GM19452 (cell line): ENCODE measurements at regions not wholly inside any gene's neighbourhood (a gene's known extent, or its start where the extent isn't known, plus 50 kb on each side); places are given as distances from the start of the nearest gene placed in this dataset.

Source experiments
- ATAC-seq: cut with Tn5 transposase; IDR thresholded peaks from one replicate; pipeline ENCODE4 v1.9.1; 2021; ENCODE audit not compliant: unreplicated experiment

DNA sequence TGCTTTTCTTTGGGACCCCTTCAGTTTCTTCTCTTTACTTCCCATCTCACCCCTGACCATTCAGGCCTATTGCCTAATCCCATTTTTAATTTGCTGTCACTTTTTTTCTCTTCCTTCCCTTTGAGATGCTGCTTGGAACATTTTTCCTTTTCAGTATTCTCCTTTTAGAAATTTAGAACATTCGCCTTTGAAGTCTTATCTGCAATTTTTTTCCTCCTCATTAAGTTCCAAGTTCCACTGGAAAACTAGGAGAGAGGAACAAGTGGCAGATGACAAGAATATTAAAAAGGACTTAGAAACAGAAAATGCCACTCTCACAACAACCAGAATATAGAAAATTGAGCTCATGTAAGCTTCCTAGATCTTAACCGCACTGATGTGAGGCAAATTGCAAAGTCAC lies 126.6 kb downstream of the PSMG1 start:
- ATAC-seq, result no peak

DNA sequence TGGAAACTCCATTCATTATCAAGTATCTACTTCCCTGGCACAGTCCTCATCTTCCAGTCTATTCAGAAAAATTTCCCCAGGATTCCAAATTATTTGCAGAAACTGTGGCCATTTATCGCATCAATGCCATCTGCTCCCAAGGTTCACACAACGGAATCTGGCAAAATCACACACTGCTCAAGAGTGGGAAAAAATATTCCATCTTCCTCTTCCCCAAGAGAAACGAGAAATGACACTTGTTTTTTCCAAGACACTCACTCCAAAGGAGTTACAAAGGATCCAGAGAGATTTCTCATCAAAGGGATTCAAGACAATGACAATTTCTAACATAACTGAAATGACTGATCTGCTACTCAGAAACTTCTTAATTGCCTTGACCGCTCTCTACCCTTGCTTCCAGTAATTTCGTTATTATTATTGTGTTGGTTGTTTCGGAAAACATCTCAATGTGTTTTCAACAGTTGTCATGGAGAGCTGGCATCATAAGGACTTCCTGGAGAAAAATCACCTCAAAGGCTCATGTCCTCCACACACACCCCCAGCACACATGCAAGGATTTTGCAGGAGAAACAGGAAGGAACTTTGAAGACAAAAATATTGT lies 128.0 kb downstream of the PSMG1 start:
- no peak for ATAC-seq

DNA sequence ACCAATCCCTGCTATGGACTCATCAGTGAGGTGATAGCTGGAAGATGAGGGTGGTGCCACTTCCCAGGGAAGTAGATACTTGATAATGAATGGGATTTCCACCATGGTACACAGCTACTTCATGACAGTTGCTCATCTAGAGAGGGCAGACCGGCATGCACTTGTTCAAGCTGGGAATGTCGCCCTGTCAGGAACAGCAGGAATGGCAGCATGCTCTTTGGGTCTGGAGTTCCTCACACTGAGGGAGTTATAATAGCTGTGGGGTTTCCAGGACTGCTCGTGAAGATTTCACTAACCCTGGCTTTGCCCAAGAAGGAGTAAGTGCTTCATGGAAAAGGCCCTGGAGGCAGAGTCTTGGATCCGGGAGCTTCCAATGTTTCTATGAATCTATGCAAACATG lies 129.2 kb downstream of the PSMG1 start:
- no peak for ATAC-seq

DNA sequence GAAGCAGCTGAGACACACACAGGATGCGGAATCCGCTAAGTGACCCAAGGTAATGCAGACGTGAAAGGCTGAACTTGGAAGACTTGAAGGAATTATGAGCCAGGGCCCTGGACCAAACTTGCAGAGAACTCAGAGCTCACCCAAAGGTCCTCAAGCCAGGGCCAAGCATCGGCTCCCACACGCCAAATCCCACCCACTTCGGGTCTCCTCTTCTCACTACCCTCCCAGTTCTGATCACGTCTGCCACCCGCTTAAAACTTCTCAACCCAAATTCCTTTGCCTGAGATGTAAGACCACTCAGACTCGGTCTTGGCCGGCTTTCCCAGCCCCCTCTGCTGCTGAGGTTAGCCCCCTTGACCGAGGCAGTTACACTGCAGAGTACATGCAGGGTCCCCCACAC lies 130.1 kb downstream of the PSMG1 start:
- no peak for ATAC-seq

DNA sequence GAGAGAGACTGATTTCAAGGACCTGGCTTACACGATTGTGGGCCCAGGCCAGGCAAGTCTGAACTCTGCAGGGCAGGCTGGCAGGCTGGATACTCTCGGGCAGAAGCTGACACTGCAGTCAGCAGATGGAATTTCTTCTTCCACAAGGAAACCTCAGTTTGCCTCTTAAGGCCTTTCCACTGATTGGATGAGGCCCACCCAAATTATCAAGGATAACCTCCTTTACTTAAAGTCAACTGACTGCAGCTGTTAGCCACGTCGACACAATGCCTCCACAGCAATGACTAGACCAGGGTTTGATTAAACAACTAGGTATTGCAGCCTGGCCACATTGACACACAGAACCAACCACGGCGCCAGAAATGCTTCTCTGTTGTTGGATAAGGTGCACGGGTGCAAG lies 130.5 kb downstream of the PSMG1 start:
- no peak for ATAC-seq

DNA sequence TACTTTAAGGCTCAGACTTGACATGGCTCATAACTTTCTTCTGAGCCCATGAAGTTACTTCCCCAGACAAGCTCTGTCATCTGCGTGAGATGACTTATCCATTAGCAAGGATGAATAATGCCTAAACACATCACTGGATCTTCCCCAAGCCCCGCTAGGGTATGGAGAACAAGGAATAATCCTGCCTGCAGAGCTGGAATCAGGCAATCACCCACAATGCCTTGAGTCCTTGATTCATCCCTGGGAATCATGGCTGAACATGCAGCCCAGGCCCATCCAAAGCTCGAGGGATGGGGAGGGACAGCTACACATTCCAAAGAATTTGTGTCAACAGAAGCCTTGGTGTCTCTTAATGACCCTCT lies 131.7 kb downstream of the PSMG1 start:
- ATAC-seq, result no peak

DNA sequence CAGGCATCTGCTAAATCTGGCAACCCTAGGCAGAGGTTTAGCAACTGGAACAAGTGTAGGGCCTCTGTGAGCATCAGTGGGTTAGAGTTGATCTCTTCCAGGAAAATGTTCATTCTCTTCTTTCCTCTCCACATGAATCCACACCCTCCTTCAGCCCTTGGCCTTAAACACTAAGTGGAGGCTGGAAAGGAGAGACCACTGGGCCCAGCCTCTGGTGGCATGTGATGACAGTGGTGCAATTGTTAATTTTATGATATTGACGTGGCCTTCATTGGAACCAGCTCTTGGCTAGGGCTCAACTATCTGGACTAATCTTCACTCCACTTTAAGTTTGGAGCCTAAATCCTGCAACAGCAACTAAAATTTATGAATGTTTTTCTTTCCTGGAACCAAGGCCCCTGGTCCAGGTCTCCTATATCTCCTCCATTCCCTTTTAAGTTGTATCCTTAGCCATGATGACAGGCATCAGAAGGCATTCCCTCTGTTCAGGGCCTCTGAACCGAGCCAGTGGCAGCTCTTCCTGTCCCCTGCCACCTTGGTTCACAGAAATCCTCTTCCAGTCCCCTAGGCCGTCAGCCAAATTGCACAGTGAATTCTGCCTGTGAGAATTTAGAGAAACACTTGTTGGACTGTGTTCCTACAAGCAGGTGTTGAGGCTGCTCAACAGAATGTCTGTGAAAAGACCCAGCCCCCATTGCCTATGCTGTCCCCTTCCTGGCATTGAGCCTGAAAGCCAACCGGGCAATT lies 132.2 kb downstream of the PSMG1 start:
- no peak for ATAC-seq

DNA sequence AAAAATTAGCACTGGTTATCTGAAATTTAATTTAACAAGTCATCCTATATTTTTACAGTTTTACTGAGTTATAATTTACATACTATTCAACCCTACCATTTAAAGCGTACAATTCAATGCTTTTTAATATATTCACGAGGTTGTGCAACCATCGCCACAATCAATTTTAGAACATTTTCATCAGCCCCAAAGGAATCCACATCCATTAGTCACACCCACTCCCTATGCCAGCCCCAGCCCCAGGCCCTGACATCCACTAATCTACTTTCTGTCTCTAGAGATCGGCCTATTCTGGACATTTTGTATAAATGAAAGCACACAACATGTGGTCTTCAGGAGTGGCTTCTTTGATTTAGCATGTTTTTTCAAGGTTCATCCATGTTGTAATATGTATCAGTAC lies 134.7 kb downstream of the PSMG1 start:
- no peak for ATAC-seq

DNA sequence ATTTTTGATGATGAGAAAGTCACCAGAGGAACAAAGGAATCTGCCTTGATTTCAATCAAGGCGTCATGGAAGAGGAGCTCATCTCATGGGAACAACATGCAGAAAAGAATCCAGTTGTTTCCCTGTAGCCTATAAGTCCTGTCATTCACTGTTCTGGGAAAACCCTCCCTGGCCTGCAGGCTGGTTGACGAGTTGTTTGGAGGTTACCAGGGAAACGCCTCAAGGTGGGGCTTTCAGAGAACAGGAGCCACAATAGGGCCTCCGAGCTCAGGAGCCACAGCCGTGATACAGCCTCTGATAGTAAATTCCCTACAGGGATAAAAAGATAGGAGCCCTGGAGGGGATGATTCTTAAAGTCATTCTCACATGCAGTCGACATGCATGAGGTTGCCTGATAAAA lies 135.2 kb downstream of the PSMG1 start:
- no peak for ATAC-seq

DNA sequence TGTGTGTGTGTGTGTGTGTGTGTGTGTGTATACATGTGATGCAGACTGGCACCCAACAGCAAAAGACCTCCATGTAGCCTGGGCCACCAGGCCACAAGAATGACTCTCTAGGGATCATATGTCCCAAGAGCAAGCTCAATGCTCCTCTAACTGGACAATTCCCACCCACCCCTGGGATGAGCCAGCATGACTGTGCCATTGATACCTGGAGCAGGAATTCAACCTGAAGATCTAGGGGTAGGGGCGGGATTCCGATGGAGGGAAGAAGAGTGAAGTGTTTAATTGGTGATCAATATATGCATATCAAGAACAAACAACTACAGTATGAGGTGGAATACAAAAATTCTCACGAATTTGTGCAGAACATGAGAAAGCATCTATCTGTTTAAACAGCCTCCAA lies 136.2 kb downstream of the PSMG1 start:
- ATAC-seq, result no peak

DNA sequence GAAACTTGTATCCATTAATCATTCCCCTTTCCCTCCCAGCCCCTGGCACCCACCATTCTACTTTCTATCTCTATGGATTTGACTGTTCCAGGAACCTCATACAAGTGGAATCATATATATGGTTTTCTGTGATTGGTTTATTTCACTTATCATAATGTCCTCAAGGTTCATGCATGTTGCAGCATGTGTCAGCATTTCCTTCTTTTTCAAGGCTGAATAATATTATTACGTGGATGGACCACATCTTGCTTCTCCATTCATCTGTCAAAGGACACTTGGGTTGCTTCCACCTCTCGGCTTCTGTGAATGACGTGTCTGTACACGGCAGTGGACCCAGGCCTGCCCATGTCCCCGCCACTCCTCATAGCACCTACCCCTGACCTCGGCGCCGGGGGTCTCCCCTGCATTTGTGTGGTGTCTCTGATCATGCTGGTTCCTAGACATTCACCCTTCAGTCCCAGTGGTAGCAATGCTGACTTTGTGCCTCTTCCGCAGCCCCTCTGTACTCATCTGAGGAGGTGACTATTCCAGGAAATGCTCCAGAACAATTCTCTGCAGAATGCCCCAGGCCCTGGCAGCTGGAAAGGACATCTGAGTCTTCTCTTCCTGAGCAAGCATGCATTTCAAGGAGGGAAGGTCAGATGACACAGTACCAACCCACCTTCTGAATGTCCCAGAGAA lies 136.9 kb downstream of the PSMG1 start:
- ATAC-seq, result no peak

DNA sequence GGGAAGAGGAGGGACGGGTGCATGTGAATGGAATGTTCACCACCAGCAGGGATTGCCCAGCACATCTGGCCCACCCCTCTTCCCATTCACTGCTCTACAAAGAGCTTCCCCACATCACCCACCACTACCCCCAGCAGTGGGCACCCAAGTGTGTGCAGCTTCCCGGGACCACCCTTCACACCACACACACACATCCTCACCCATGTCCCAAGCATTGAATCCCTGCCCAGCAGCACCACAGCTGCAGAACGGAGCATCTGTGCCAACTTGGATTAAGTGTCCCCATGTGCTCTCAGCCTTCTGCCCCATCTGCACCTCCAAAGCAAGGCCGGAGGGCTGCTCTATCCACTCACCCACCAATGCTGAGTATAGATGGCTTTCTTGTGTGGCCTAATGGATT lies 141.4 kb downstream of the PSMG1 start:
- no peak for ATAC-seq

DNA sequence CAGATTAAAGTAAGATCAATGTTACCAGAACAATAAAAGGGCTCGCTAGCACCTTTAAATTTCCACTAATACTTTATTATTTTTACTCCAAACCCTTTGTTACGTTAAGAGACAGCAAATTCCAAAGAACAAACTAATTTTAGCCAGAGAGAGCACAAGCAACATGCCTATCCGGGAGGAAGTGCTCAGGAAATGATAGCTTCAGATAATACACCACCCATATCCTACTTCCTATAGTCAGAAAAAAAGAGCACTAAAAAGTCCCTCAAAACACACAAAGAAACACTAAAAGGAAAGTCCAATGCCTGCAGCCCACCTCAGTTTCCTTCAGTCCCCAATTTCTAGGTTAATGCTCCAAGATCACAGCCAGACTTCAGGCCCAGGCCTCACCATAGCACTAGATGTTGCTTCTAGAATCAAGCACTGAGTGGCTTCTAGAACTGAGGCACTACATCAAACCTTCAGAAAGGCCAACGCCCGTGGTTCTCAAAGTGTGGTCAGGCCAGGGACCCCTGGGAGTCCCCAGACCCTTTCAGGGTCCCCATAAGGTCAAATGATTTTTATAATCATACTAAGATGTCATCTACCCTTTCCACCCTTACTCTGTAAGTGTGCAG lies 142.6 kb downstream of the PSMG1 start:
- ATAC-seq, result no peak

DNA sequence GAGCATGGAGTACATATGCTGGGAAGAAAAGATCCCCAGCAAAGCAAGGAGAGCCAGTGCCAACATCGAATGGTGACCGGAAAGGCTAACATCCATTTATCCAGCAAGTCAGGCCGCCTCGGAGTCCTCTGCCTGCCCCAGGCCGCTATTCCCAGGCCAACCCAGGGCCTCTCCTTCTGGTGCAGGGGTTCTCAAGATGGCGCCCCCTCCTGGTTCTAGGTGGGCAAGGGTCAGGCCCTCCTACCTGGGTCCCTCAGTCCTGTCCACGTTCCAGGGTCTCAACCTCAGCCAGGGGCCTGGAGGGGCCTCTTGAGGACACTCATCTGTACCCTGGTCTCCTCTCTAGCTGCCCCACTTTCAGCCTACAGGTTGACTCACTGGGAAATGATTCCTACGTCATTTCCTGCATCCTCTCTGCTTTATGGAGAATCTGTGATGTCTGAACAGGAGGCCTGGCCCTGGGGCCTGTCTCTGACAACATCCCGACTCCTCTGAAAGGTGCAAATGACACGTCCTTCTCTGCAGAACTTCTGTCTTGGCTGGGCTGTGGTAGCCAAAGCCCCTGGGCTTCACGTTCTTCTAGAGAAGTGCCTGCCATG lies 145.3 kb downstream of the PSMG1 start:
- no peak for ATAC-seq

DNA sequence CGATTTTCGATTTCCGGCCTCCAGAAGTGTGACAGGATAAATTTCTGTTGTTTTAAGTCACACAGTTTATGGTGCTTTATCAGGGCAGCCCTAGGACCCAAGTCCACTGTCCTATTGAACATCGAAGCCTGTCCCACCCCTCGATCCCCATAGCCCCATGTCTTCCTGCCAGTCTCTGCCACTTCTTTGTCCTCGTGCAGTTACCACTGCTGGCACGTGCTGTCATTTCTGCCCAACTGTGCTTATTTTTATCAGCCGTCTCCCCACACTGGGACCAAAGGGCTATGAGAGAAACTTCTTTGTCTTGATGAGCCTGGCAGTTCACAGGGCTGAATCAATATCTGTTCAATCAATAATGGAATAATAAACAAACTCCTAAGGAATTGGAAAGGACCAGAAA lies 146.7 kb downstream of the PSMG1 start:
- ATAC-seq, result no peak

DNA sequence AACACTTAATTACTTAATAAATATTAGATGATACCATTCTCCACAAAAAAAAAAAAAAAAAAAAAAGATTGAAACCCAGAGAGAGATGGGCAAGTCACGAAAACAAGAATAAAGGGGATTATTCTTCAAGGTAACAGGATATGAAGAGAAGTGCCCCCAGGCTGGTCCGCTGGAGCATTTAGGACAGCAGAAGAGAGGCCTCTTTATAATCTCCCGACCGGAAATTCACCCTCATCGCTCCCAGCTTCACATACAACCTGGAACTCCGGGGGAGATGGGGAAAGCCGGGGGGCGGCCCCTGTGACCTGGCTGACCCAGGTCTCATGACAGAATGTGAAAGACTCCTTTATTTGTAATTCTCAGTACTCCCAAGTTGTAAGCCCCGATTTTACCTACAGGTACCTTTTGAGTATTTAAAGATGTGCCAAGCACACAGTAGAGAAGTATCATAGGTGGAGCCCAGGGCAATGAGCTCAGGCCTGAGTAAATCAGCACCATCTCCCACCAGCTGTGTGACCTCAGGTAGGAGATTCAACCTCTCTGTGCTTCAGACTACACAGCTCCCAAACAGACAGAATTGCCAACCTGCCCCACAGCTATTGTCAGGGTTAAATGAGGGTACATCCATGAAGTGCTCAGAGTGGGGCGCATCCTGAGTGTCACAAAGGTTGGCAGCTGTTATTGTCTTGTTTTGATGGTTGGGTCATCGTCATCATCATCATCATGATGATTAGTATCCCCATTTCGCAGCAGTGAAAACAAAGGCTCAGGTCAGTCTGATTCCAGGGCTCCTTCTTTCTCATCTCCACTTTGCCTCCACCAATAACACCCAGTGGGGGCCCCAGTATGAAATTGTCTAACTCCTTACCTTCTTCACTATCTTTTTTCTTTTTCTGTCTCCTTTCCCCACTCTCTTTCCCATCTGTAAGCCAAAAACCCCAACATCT lies 148.4 kb downstream of the PSMG1 start:
- no peak for ATAC-seq

DNA sequence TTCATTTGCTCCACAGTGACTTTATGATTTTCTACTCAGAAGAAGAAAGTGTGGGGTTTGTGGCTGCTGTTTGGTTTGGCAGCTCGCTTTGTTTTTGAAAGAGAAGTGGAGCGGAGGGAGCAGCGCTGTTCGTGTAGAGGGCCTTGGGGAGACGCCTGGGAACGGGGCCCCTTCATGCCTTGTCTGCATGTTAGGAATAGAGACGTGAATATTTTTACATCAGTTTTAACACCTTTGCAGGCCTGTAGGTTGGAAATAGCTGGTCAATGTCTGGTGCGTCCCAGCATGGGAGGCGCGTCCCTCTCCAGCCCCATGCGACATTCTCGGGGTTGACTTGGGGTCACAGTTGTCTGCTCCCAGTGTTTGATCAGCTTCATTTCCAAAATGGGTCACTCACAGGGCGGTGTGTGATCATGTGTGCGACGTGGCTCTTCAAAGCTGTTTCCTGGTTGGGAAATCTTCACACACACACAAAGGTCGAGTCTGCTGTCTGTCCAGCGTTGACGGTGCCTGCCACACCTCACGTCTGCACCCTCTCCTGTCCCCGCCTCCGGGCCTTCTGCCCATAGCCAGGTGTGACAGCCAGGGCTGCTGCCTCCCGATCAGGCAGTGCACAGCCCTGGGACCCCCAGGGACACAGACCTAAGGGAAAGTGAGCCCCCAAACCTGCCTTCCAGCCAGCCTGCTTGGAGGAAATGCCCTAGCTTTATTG lies 149.2 kb downstream of the PSMG1 start:
- no peak for ATAC-seq

DNA sequence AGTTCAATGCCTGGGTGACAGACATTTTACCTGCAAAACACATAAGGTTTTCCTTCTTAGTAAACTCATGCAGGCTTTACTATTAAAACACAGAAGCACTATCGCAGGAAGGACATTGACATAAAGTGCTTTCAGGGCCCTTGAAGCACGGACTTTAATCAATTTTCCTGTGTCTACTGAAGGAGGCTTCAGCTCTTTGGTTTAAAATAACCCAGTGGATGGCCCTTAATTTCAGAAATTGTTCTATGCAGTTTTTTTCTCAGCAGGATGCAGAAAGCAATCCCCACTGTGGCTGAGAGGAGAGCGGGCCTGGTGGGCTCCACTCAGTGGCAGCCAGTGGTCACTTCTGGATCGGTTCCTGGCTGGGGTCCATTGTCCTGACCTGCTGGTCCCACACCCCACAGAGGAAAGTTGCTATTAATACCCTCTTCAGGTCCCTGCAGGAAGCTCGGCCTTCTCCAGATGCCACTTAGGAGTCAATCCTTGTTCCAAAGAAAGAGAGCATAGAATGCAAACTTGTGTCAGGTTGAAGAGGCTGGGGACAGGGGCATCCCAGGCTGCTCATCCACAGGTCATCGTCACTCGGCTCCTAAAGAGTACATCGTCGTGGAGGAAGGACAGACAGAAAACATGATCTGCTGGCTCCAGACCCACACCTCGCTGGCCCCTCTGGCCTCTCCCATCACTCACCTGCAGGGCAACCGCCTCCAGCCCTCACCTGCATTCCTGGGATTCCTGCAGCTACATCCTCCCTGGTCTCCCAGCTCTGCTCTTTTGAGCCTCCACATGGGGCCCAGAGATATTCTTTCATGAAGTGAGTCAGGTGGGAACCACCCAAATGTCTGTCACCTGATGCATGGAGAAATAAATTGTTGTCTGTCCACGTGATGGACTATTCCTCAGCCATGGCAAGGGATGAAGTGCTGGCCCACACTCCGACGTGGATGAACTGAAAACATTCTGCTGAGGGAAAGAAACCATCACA lies 153.1 kb downstream of the PSMG1 start:
- no peak for ATAC-seq
